Breast epithelium (tissue), 4 donors: ENCODE measurements at regions not wholly inside any gene's neighbourhood (a gene's known extent, or its start where the extent isn't known, plus 50 kb on each side); places are given as distances from the start of the nearest gene placed in this dataset.

Source experiments
- DNase-seq, 2 donors: peaks; one replicate each; pipeline ENCODE4 v3.0.0-alpha.2; 2019; ENCODE audit warnings: low spot score in 2 of 2
- H3K27ac ChIP-seq, 2 donors: fragments of 200-600 bp; sonication (generic) in 1 of 2; one replicate each; pipeline ENCODE4 v1.5.1; 2016 to 2019; ENCODE audit warnings: mild to moderate bottlenecking in 1 of 2
- H3K27me3 ChIP-seq, 2 donors: fragments of 200-600 bp; sonication (generic) in 1 of 2; one replicate each; pipeline versions ENCODE4 v1.5.1 to v1.6.0; 2017 to 2019; ENCODE audit warnings: control low read depth in 1 of 2, mild to moderate bottlenecking in 1 of 2
- H3K36me3 ChIP-seq: fragments of 200-600 bp; one replicate; pipeline ENCODE4 v1.5.1; 2019
- H3K4me1 ChIP-seq, 2 donors: fragments of 200-600 bp; sonication (generic); one replicate each; pipeline ENCODE4 v1.5.1; 2016 to 2019; ENCODE audit warnings: control low read depth in 1 of 2
- H3K4me3 ChIP-seq, 3 donors: fragments of 200-600 bp; sonication (generic); 1 replicate in 2 of 3; 2 replicates in 1 of 3; pipeline ENCODE4 v1.5.1; 2016 to 2019; ENCODE audit warnings: mild to moderate bottlenecking in 3 of 3, moderate library complexity in 2 of 3
- H3K9me3 ChIP-seq, 2 donors: fragments of 200-600 bp; sonication (generic) in 1 of 2; one replicate each; pipeline ENCODE4 v1.5.1; 2016 to 2019; ENCODE audit warnings: control low read depth in 1 of 2
- CTCF ChIP-seq, 3 donors: fragments of 450-650 bp; IDR thresholded peaks; one replicate each; pipeline ENCODE4 v1.5.1; 2016 to 2017; ENCODE audit warnings: antibody characterized with exemption in 3 of 3, mild to moderate bottlenecking in 3 of 3, moderate library complexity in 3 of 3
- POLR2A ChIP-seq: fragments of 450-650 bp; IDR thresholded peaks from one replicate; pipeline ENCODE4 v1.6.1; 2016; ENCODE audit warnings: antibody characterized with exemption, mild to moderate bottlenecking, moderate library complexity
- POLR2AphosphoS5 ChIP-seq, 3 donors: sonication (generic); formaldehyde crosslinking; IDR thresholded peaks; one replicate each; pipeline ENCODE4 v1.6.1; 2017; ENCODE audit warnings: antibody characterized with exemption in 3 of 3
- intact Hi-C: fragments of 100-400 bp; cut with DNase I; formaldehyde crosslinking; loops from one replicate; pipeline ENCODE4 v1.15.1; 2023; ENCODE audit warnings: low total_unique reads

- Histone ChIP-seq H3K27me3 (no peaks in the 10 kb centered on the region), H3K4me1 (no peaks in the 10 kb centered on the region), H3K4me3 (no peak overlapping the region), H3K36me3 (no peaks in the 10 kb centered on the region), H3K27ac (no peak overlapping the region), H3K9me3 (no peaks in the 10 kb centered on the region)
- intact Hi-C loops: no loop called here
- no peak for TF ChIP-seq POLR2A
- no peak for TF ChIP-seq CTCF (IDR thresholded peaks at IDR 0.05)
- TF ChIP-seq POLR2AphosphoS5 (IDR thresholded peaks at IDR 0.05): no peak
- DNase-seq: no peak
These were observed 64.3 kb downstream of the ZNF281 start for GRCh38 chr1:200345520-200345919.

DNA sequence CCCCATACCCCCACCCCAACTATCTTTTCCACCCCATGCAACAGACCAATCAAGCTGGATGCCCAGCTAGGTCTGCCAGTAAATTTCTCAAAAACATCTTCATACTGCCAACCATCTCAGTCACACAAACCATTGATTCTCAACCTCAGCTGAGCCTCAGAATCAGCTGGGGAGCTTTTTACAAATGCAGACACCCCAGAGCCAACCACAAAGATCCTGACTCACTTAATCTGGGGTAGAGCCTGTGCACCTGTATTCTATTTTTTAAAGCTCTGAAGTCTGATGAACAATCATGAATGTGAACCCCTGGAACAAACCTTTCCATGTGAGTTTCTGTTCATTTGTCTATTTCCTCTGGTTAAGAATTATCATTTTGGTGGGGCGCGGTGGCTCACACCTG lies 66.0 kb downstream of the ZNF281 start:
- H3K27me3 ChIP-seq: no peaks in the 10 kb centered on the region
- no peak overlapping the region for H3K4me3 ChIP-seq
- no peak for DNase-seq
- no peaks in the 10 kb centered on the region for H3K9me3 ChIP-seq
- TF ChIP-seq POLR2AphosphoS5 (IDR thresholded peaks at IDR 0.05): no peak
- TF ChIP-seq POLR2A: no peak
- TF ChIP-seq CTCF (IDR thresholded peaks at IDR 0.05): no peak
- no peaks in the 10 kb centered on the region for H3K4me1 ChIP-seq
- H3K36me3 ChIP-seq: no peaks in the 10 kb centered on the region
- intact Hi-C loops: no loop called here
- no peak overlapping the region for H3K27ac ChIP-seq

- TF ChIP-seq CTCF (IDR thresholded peaks at IDR 0.05) (no peak), POLR2AphosphoS5 (IDR thresholded peaks at IDR 0.05) (no peak), POLR2A (no peak)
These were observed 67.1 kb downstream of the ZNF281 start for GRCh38 chr1:200342511-200343311.

DNA sequence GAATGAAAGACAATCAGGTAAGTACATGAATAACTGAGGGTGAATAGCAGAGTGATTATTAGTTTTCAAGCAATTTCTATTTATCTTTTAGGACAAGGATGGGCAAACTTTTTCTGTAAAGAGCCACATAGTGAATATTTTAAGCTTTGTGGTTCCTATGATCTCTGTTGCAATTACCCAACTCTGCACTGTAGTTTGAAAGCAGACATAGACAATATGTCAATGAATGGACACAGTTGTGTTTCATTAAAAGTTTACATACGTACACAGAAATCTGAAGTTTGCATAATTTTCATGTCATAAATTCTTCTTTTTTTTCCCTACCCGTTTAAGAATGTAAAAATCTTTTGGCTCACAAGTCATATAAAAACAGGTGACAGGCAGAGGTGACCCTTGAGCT lies 71.4 kb downstream of the ZNF281 start:
- intact Hi-C loops: no loop called here
- Histone ChIP-seq H3K9me3 (no peaks in the 10 kb centered on the region), H3K4me3 (no peak overlapping the region), H3K36me3 (no peaks in the 10 kb centered on the region), H3K27ac (no peak overlapping the region), H3K4me1 (no peaks in the 10 kb centered on the region), H3K27me3 (no peaks in the 10 kb centered on the region)
- TF ChIP-seq POLR2A (no peak), POLR2AphosphoS5 (IDR thresholded peaks at IDR 0.05) (no peak), CTCF (IDR thresholded peaks at IDR 0.05) (no peak)
- DNase-seq: no peak

More at GRCh38 chr1:200342511-200343311, 67.1 kb downstream of the ZNF281 start:
- no peaks in the 10 kb centered on the region for H3K36me3 ChIP-seq
- H3K27me3 ChIP-seq: no peaks in the 10 kb centered on the region
- H3K4me1 ChIP-seq: no peaks in the 10 kb centered on the region
- DNase-seq: no peak
- no peak overlapping the region for H3K27ac ChIP-seq
- intact Hi-C loops: no loop called here
- no peaks in the 10 kb centered on the region for H3K9me3 ChIP-seq
- no peak overlapping the region for H3K4me3 ChIP-seq

DNA sequence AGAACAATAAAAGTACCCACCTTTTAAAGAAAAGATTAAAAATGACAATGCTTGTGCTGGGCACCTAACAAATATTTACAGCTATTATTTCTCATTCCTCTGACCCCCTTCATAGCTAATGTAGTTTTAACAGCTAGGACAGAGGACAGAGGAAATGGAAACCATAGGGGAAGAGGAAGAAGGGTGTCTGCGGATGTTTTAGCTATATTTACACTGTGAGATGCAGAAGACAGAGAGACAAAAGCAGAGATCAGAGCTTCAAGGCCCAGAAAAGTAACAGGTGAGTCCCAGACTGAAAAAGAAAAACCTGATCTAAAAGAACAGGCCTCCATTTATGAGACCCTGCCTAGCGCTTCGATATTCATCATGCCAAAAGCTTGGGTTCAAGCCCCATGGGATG lies 72.0 kb downstream of the ZNF281 start:
- H3K4me3 ChIP-seq: no peak overlapping the region
- no peaks in the 10 kb centered on the region for H3K4me1 ChIP-seq
- no peaks in the 10 kb centered on the region for H3K36me3 ChIP-seq
- no peak for DNase-seq
- H3K9me3 ChIP-seq: no peaks in the 10 kb centered on the region
- no peak for TF ChIP-seq CTCF (IDR thresholded peaks at IDR 0.05)
- TF ChIP-seq POLR2A: no peak
- no peak for TF ChIP-seq POLR2AphosphoS5 (IDR thresholded peaks at IDR 0.05)
- no peaks in the 10 kb centered on the region for H3K27me3 ChIP-seq
- intact Hi-C loops: no loop called here
- no peak overlapping the region for H3K27ac ChIP-seq
